Suprapubic skin (tissue), 3 donors: ENCODE measurements at regions not wholly inside any gene's neighbourhood (a gene's known extent, or its start where the extent isn't known, plus 50 kb on each side); places are given as distances from the start of the nearest gene placed in this dataset.

ENCODE experiments used
- POLR2AphosphoS5 ChIP-seq, 3 donors: sonication (generic); formaldehyde crosslinking; IDR thresholded peaks; one replicate each; pipeline ENCODE4 v1.6.1; 2017; ENCODE audit warnings: antibody characterized with exemption in 3 of 3
- TF ChIP-seq, protein P1 (sequence below), 2 donors: fragments of 200-600 bp in 1 of 2; fragments of 450-650 bp in 1 of 2; sonication (generic) in 1 of 2; IDR thresholded peaks; one replicate each; pipeline ENCODE4 v1.5.1; 2016 to 2019; ENCODE audit warnings: antibody characterized with exemption in 2 of 2, mild to moderate bottlenecking in 1 of 2, moderate library complexity in 1 of 2

DNA sequence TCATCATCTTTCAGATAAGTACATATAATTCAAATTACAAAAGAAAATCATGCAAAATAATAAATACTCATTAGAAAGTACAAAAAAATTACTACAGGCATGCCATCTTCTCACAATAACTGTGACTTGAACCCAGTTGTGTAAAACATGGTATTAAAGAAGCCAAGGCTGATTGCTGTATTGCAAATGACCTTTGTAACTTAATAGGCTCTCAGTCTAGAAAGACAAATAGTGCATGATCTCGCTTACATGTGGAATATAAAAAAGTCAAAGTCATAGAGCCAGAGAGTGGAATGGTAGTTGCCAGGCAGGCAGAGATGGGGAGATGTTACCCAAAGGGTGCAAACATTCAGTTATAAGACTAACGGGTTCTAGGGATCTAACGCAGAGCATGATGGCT, 626.1 kb downstream of the COL12A1 start:
- TF ChIP-seq, protein P1, sequence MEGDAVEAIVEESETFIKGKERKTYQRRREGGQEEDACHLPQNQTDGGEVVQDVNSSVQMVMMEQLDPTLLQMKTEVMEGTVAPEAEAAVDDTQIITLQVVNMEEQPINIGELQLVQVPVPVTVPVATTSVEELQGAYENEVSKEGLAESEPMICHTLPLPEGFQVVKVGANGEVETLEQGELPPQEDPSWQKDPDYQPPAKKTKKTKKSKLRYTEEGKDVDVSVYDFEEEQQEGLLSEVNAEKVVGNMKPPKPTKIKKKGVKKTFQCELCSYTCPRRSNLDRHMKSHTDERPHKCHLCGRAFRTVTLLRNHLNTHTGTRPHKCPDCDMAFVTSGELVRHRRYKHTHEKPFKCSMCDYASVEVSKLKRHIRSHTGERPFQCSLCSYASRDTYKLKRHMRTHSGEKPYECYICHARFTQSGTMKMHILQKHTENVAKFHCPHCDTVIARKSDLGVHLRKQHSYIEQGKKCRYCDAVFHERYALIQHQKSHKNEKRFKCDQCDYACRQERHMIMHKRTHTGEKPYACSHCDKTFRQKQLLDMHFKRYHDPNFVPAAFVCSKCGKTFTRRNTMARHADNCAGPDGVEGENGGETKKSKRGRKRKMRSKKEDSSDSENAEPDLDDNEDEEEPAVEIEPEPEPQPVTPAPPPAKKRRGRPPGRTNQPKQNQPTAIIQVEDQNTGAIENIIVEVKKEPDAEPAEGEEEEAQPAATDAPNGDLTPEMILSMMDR (IDR thresholded peaks at IDR 0.05): no peak
- no peak for TF ChIP-seq POLR2AphosphoS5 (IDR thresholded peaks at IDR 0.05)
